Effector memory CD8-positive, alpha-beta T cell (primary cell): ENCODE measurements at regions not wholly inside any gene's neighbourhood (a gene's known extent, or its start where the extent isn't known, plus 50 kb on each side); places are given as distances from the start of the nearest gene placed in this dataset.

Source experiments
- ATAC-seq: fragments of 150-1000 bp; cut with Tn5 transposase; replicated peaks from 2 replicates; pipeline ENCODE4 v1.10.0; 2021; ENCODE audit warnings: mild to moderate bottlenecking, moderate library complexity
- DNase-seq, 3 experiments: peaks; one replicate each; pipeline ENCODE4 v3.0.0; 2021
- H3K27ac Mint-ChIP-seq, 2 donors: one replicate each; pipeline ENCODE4 v1.8.0; 2022; ENCODE audit warnings: mild to moderate bottlenecking in 2 of 2, mixed read lengths in 2 of 2, moderate library complexity in 2 of 2
- H3K27me3 Mint-ChIP-seq, 2 donors: one replicate each; pipeline ENCODE4 v1.8.0; 2022; ENCODE audit warnings: mixed read lengths in 2 of 2
- H3K36me3 Mint-ChIP-seq: one replicate; pipeline ENCODE4 v1.8.0; 2022; ENCODE audit warnings: mild to moderate bottlenecking, moderate library complexity, mixed read lengths; ENCODE audit not compliant: insufficient read depth
- H3K4me1 Mint-ChIP-seq, 2 donors: one replicate each; pipeline ENCODE4 v1.8.0; 2022; ENCODE audit warnings: low read depth in 2 of 2, mixed read lengths in 2 of 2
- H3K4me3 Mint-ChIP-seq, 2 donors: one replicate each; pipeline ENCODE4 v1.8.0; 2022; ENCODE audit warnings: mild to moderate bottlenecking in 2 of 2, mixed read lengths in 2 of 2, moderate library complexity in 2 of 2
- H3K9me3 Mint-ChIP-seq, 2 donors: one replicate each; pipeline ENCODE4 v1.8.0; 2022; ENCODE audit warnings: mixed read lengths in 2 of 2

- H3K4me1 Mint-ChIP-seq, result no peaks in the 10 kb centered on the region
- no peak for ATAC-seq
- H3K4me3 Mint-ChIP-seq, result no peak overlapping the region
- DNase-seq, result no peak
- H3K9me3 Mint-ChIP-seq, result no peaks in the 10 kb centered on the region
- H3K36me3 Mint-ChIP-seq, result peaks cover 3% of the 10 kb centered on the region
- no peak overlapping the region for H3K27ac Mint-ChIP-seq
- H3K27me3 Mint-ChIP-seq, result peaks cover 15% of the 10 kb centered on the region in 2 donors
Observed at GRCh38 chr4:24411299-24411698, 173.1 kb downstream of the DHX15 start.

- H3K27ac Mint-ChIP-seq, result no peak overlapping the region
- peaks cover 3% of the 10 kb centered on the region for H3K36me3 Mint-ChIP-seq
- ATAC-seq (no peak), DNase-seq (no peak)
- H3K9me3 Mint-ChIP-seq, result no peaks in the 10 kb centered on the region
- H3K4me1 Mint-ChIP-seq, result no peaks in the 10 kb centered on the region
- H3K4me3 Mint-ChIP-seq, result no peak overlapping the region
- peaks cover 9 to 10% of the 10 kb centered on the region in 2 donors for H3K27me3 Mint-ChIP-seq
Observed at GRCh38 chr4:24408640-24409039, 175.7 kb downstream of the DHX15 start.

- DNase-seq (no peak), ATAC-seq (no peak)
- H3K9me3 Mint-ChIP-seq, result no peaks in the 10 kb centered on the region
- peaks cover 0 to 9% of the 10 kb centered on the region in 2 donors for H3K27me3 Mint-ChIP-seq
- H3K4me3 Mint-ChIP-seq, result no peak overlapping the region
- H3K27ac Mint-ChIP-seq, result no peak overlapping the region
- no peaks in the 10 kb centered on the region for H3K4me1 Mint-ChIP-seq
- no peaks in the 10 kb centered on the region for H3K36me3 Mint-ChIP-seq
Observed at GRCh38 chr4:24405926-24406325, 178.4 kb downstream of the DHX15 start.

GRCh38 chr4:24405341-24405740, 179.0 kb downstream of the DHX15 start:
- Mint-ChIP-seq H3K27ac (no peak overlapping the region), H3K27me3 (peaks cover 0 to 9% of the 10 kb centered on the region in 2 donors), H3K4me1 (no peaks in the 10 kb centered on the region), H3K4me3 (no peak overlapping the region), H3K36me3 (no peaks in the 10 kb centered on the region), H3K9me3 (no peaks in the 10 kb centered on the region)
- DNase-seq (no peak), ATAC-seq (no peak)

- no peaks in the 10 kb centered on the region for H3K4me1 Mint-ChIP-seq
- no peaks in the 10 kb centered on the region for H3K9me3 Mint-ChIP-seq
- H3K36me3 Mint-ChIP-seq, result no peaks in the 10 kb centered on the region
- ATAC-seq (no peak), DNase-seq (no peak)
- H3K27me3 Mint-ChIP-seq, result peaks cover 0 to 9% of the 10 kb centered on the region in 2 donors
- no peak overlapping the region for H3K4me3 Mint-ChIP-seq
- H3K27ac Mint-ChIP-seq, result no peak overlapping the region
Observed at GRCh38 chr4:24404281-24404680, 180.1 kb downstream of the DHX15 start.

GRCh38 chr4:24403265-24403664, 181.1 kb downstream of the DHX15 start:
- H3K4me1 Mint-ChIP-seq, result no peaks in the 10 kb centered on the region
- DNase-seq (no peak), ATAC-seq (no peak)
- H3K36me3 Mint-ChIP-seq, result no peaks in the 10 kb centered on the region
- peaks cover 0 to 9% of the 10 kb centered on the region in 2 donors for H3K27me3 Mint-ChIP-seq
- no peaks in the 10 kb centered on the region for H3K9me3 Mint-ChIP-seq
- H3K27ac Mint-ChIP-seq, result no peak overlapping the region
- H3K4me3 Mint-ChIP-seq, result no peak overlapping the region

- no peaks in the 10 kb centered on the region for H3K36me3 Mint-ChIP-seq
- DNase-seq (no peak), ATAC-seq (no peak)
- peaks cover 6 to 9% of the 10 kb centered on the region in 2 donors for H3K27me3 Mint-ChIP-seq
- no peaks in the 10 kb centered on the region for H3K9me3 Mint-ChIP-seq
- no peaks in the 10 kb centered on the region for H3K4me1 Mint-ChIP-seq
- H3K4me3 Mint-ChIP-seq, result no peak overlapping the region
- H3K27ac Mint-ChIP-seq, result no peak overlapping the region
Observed at GRCh38 chr4:24400537-24400936, 183.8 kb downstream of the DHX15 start.

GRCh38 chr4:24396988-24397387, 187.4 kb downstream of the DHX15 start:
- H3K27ac Mint-ChIP-seq, result no peak overlapping the region
- H3K4me3 Mint-ChIP-seq, result no peak overlapping the region

GRCh38 chr4:24395937-24396336, 188.4 kb downstream of the DHX15 start:
- Mint-ChIP-seq H3K4me3 (no peak overlapping the region), H3K9me3 (no peaks in the 10 kb centered on the region), H3K27me3 (peaks cover 0 to 11% of the 10 kb centered on the region in 2 donors), H3K36me3 (no peaks in the 10 kb centered on the region), H3K27ac (no peak overlapping the region), H3K4me1 (no peaks in the 10 kb centered on the region)
- DNase-seq, result no peak
- no peak for ATAC-seq

More at GRCh38 chr4:24396988-24397387, 187.4 kb downstream of the DHX15 start:
- DNase-seq (no peak), ATAC-seq (no peak)
- peaks cover 6 to 11% of the 10 kb centered on the region in 2 donors for H3K27me3 Mint-ChIP-seq
- no peaks in the 10 kb centered on the region for H3K9me3 Mint-ChIP-seq
- H3K4me1 Mint-ChIP-seq, result no peaks in the 10 kb centered on the region
- no peaks in the 10 kb centered on the region for H3K36me3 Mint-ChIP-seq

- no peak overlapping the region for H3K4me3 Mint-ChIP-seq
- DNase-seq (no peak), ATAC-seq (no peak)
- H3K27ac Mint-ChIP-seq, result no peak overlapping the region
- H3K4me1 Mint-ChIP-seq, result no peaks in the 10 kb centered on the region
- no peaks in the 10 kb centered on the region for H3K36me3 Mint-ChIP-seq
- no peaks in the 10 kb centered on the region for H3K9me3 Mint-ChIP-seq
- peaks cover 0 to 11% of the 10 kb centered on the region in 2 donors for H3K27me3 Mint-ChIP-seq
Observed at GRCh38 chr4:24394041-24394440, 190.3 kb downstream of the DHX15 start.

GRCh38 chr4:24392613-24393012, 191.7 kb downstream of the DHX15 start:
- no peak overlapping the region for H3K27ac Mint-ChIP-seq
- DNase-seq (no peak), ATAC-seq (no peak)
- no peaks in the 10 kb centered on the region for H3K36me3 Mint-ChIP-seq
- H3K9me3 Mint-ChIP-seq, result peaks cover 2 to 3% of the 10 kb centered on the region in 2 donors
- no peaks in the 10 kb centered on the region for H3K4me1 Mint-ChIP-seq
- H3K27me3 Mint-ChIP-seq, result peaks cover 0 to 11% of the 10 kb centered on the region in 2 donors
- no peak overlapping the region for H3K4me3 Mint-ChIP-seq

- no peak for ATAC-seq
- no peaks in the 10 kb centered on the region for H3K4me1 Mint-ChIP-seq
Observed at GRCh38 chr4:24382381-24382780, 202.0 kb downstream of the DHX15 start.

GRCh38 chr4:24380957-24381665, 203.2 kb downstream of the DHX15 start:
- no peak for ATAC-seq
- no peaks in the 10 kb centered on the region for H3K36me3 Mint-ChIP-seq
- no peak for DNase-seq
- no peak overlapping the region for H3K27ac Mint-ChIP-seq
- H3K4me3 Mint-ChIP-seq, result no peak overlapping the region
- H3K4me1 Mint-ChIP-seq, result no peaks in the 10 kb centered on the region
- peaks cover 12 to 14% of the 10 kb centered on the region in 2 donors for H3K27me3 Mint-ChIP-seq
- peaks cover 7 to 20% of the 10 kb centered on the region in 2 donors for H3K9me3 Mint-ChIP-seq

More at GRCh38 chr4:24382381-24382780, 202.0 kb downstream of the DHX15 start:
- H3K9me3 Mint-ChIP-seq, result peaks cover 7 to 23% of the 10 kb centered on the region in 2 donors
- no peak overlapping the region for H3K27ac Mint-ChIP-seq
- no peaks in the 10 kb centered on the region for H3K36me3 Mint-ChIP-seq
- H3K4me3 Mint-ChIP-seq, result no peak overlapping the region
- DNase-seq, result no peak
- peaks cover 12 to 14% of the 10 kb centered on the region in 2 donors for H3K27me3 Mint-ChIP-seq

- DNase-seq, result no peak
- no peak overlapping the region for H3K4me3 Mint-ChIP-seq
- H3K36me3 Mint-ChIP-seq, result no peaks in the 10 kb centered on the region
- H3K4me1 Mint-ChIP-seq, result no peaks in the 10 kb centered on the region
- peaks cover 8% of the 10 kb centered on the region in 2 donors for H3K9me3 Mint-ChIP-seq
- no peak for ATAC-seq
- H3K27ac Mint-ChIP-seq, result no peak overlapping the region
- H3K27me3 Mint-ChIP-seq, result peaks cover 0 to 17% of the 10 kb centered on the region in 2 donors
Observed at GRCh38 chr4:24373704-24374103, 210.7 kb downstream of the DHX15 start.
